ENCODE measurements at regions not wholly inside any gene's neighbourhood (a gene's known extent, or its start where the extent isn't known, plus 50 kb on each side); places are given as distances from the start of the nearest gene placed in this dataset.

DNA sequence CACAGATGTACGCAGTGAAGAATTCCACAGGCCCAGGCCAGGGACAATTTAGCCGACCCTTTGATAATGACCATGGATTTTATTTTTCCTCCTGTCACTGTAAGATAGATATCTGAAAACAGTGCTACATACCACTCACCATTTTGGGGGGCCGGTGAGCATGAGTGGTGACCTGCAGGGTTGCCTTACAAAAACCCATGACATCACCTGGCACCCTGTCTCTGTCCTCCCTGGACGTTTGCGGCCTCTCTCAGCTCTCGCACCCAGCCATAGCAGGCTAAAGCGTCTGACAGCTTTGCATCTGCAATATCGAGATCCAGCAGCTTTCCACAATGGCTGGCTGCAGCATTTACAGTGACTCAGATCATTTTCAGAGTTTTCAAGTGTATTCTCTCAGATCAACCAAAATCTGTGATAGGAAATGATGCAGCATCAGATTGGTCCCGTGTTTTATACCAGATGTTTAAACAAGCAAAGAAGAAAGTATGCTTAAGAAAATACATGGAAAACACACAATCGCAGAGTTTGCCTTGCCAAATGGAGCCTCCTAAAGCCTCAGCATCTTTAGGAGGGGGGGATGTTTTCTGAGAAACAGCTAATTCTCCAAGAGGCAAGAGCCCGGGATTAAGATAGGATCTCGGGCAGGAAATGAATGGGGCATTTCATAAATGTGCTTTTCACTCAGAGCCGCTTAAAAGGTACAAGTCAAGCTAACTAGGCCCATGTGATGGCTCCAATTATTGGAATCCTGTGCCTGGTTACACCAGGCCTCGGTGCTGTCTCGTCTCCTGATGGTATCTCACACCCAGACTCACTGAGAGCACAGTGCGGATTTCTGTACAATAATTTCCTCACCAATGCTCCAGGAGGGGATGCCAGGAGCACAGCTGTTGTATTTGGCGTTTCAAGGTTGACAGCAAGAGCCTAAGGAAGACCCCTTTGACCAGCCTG lies 257.3 kb downstream of the XXYLT1 start:
- no peak for DNase-seq

DNA sequence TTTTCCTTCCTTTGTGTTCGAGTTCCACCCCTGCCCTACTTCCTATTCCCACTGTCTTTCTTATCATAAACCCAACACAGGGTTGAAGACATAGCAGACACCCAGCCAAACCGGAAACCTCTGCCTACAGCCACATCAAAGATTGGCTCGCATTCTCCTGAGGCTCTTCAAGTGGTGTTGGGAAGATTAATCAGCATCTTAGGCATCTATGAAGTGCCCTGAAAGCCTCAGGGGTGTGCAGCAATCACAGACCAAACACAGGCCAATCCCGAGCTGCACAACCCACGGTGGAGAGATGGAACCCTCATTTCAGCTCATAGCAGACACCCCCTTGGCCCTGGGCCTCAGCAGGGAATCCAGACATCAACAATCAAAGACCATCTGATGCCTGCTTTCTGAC lies 255.9 kb downstream of the XXYLT1 start:
- no peak for DNase-seq

DNA sequence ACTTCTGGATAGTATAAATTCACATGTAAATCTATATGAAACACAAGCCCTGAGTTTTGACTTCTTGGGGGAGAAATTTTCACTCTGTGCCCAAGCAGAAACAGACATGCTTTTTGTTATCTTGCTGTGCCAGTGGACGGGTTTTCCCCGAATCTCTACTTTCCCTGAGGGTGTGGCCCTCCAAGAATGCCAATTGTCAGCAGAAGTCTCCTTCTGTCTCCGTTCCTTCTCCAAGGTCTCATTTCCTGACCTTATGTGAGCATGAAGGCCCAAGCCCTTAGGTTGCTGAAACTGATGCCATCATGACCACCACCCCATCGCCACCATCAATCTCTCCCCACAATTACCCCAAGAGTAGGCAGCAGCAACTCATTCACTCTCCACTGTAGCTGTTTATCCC lies 253.8 kb downstream of the XXYLT1 start:
- no peak for DNase-seq

Measured in right lung (tissue), 2 donors.